PC-3 (cell line): ENCODE measurements at regions not wholly inside any gene's neighbourhood (a gene's known extent, or its start where the extent isn't known, plus 50 kb on each side); places are given as distances from the start of the nearest gene placed in this dataset.
A peak's percentile ranks its signal among the peaks of the same experiment; 100 is the strongest.

ENCODE experiments used
- ATAC-seq: fragments of 200-7000 bp; cut with Tn5 transposase; 2 replicates; pipeline ENCODE4 v1.9.1; 2020; ENCODE audit warnings: mild to moderate bottlenecking, moderate library complexity
- BruUV-seq: library from RNA; stranded (reverse); fragments of 400-500 nt; replicated peaks from 2 replicates; lab custom pipeline; 2021; lab: Mats Ljungman, UMichigan
- CTCF ChIA-PET: fragments of 300-600 bp; sonication (Branson Sonifier 250); formaldehyde crosslinking; loops from one replicate; lab custom pipeline; 2022; ENCODE audit warnings: antibody characterized with exemption; lab: Charles Lee
- POLR2A ChIA-PET: fragments of 300-600 bp; sonication (Branson Sonifier 250); formaldehyde crosslinking; loops from one replicate; lab custom pipeline; 2022; ENCODE audit warnings: antibody characterized with exemption; ENCODE audit not compliant: unreplicated experiment; lab: Charles Lee
- DNase-seq: peaks from one replicate; pipeline ENCODE4 v3.0.0-alpha.2; 2015
- H2AFZ ChIP-seq: fragments of 300-600 bp; sonication (generic); 2 replicates; pipeline ENCODE4 v1.6.0; 2016; ENCODE audit warnings: antibody characterized with exemption, low read length
- H3F3A ChIP-seq: fragments of 300-600 bp; sonication (generic); one replicate; pipeline ENCODE4 v1.6.0; 2017; ENCODE audit warnings: antibody characterized with exemption, low read length, control low read depth, mild to moderate bottlenecking; ENCODE audit not compliant: unreplicated experiment
- H3K27ac ChIP-seq: fragments of 300-600 bp; sonication (generic); 2 replicates; pipeline ENCODE4 v1.5.1; 2016; ENCODE audit warnings: mild to moderate bottlenecking, low read length
- H3K27me3 ChIP-seq: fragments of 300-600 bp; sonication (generic); 2 replicates; pipeline ENCODE4 v1.6.1; 2016; ENCODE audit warnings: low read length, mixed read lengths
- H3K36me3 ChIP-seq: fragments of 300-600 bp; sonication (generic); 2 replicates; pipeline ENCODE4 v1.6.1; 2016; ENCODE audit warnings: low read depth, mixed run types, low read length, mixed read lengths
- H3K4me1 ChIP-seq: fragments of 300-600 bp; sonication (generic); 2 replicates; pipeline ENCODE4 v1.5.1; 2016; ENCODE audit warnings: low read length; ENCODE audit not compliant: insufficient read depth
- H3K4me2 ChIP-seq: fragments of 300-600 bp; sonication (generic); 2 replicates; pipeline ENCODE4 v1.6.0; 2016; ENCODE audit warnings: low read length
- H3K4me3 ChIP-seq: fragments of 300-600 bp; sonication (generic); 2 replicates; pipeline ENCODE4 v1.5.1; 2016; ENCODE audit warnings: mild to moderate bottlenecking, low read length, mixed read lengths
- H3K79me2 ChIP-seq: fragments of 300-600 bp; sonication (generic); 2 replicates; pipeline ENCODE4 v1.6.1; 2017; ENCODE audit warnings: low read length, mixed read lengths
- H3K9ac ChIP-seq: fragments of 300-600 bp; sonication (generic); 2 replicates; pipeline ENCODE4 v1.6.0; 2016; ENCODE audit warnings: mild to moderate bottlenecking, low read length
- H3K9me2 ChIP-seq: fragments of 300-600 bp; sonication (generic); replicated peaks from 2 replicates; pipeline ENCODE4 v1.6.1; 2016; ENCODE audit warnings: mixed run types, low read length, mixed read lengths
- H3K9me3 ChIP-seq: fragments of 300-600 bp; sonication (generic); 2 replicates; pipeline ENCODE4 v1.6.1; 2016; ENCODE audit warnings: low read length, mixed read lengths
- H4K20me1 ChIP-seq: fragments of 300-600 bp; sonication (generic); 2 replicates; pipeline ENCODE4 v1.6.1; 2016; ENCODE audit warnings: low read length, mixed read lengths
- EZH2 ChIP-seq: fragments of 300-600 bp; sonication (generic); IDR thresholded peaks from one replicate; pipeline ENCODE4 v1.6.1; 2017; ENCODE audit warnings: antibody characterized with exemption, mild to moderate bottlenecking, low read length; ENCODE audit not compliant: unreplicated experiment
- EZH2phosphoT487 ChIP-seq: fragments of 300-600 bp; sonication (generic); IDR thresholded peaks from 2 replicates; pipeline ENCODE4 v1.6.1; 2018; ENCODE audit warnings: mild to moderate bottlenecking, antibody characterized with exemption, low read length, borderline replicate concordance
- intact Hi-C: fragments of 100-400 bp; cut with micrococcal nuclease; formaldehyde crosslinking; loops from 2 replicates; pipeline ENCODE4 v1.9.0; 2023
- TF ChIP-seq, protein P1 (sequence below): fragments of 300-600 bp; sonication (generic); conservative IDR thresholded peaks from 2 replicates; pipeline ENCODE4 v1.5.1; 2017; ENCODE audit warnings: antibody characterized with exemption, low read depth, mild to moderate bottlenecking, low read length

GRCh38 chr1:59165353-59165752 lies 131.5 kb upstream of the FGGY start:
- Histone ChIP-seq H3K79me2 (no peaks in the 10 kb centered on the region), H3F3A (no peaks in the 10 kb centered on the region), H3K9ac (no peak overlapping the region), H3K9me2 (no peaks in the 10 kb centered on the region), H3K9me3 (no peaks in the 10 kb centered on the region), H3K36me3 (no peaks in the 10 kb centered on the region), H3K27me3 (no peaks in the 10 kb centered on the region), H2AFZ (no peak overlapping the region), H3K4me2 (no peak overlapping the region), H3K27ac (no peak overlapping the region), H4K20me1 (no peaks in the 10 kb centered on the region), H3K4me3 (no peak overlapping the region), H3K4me1 (peaks cover 3% of the 10 kb centered on the region; the same call in 1 of the 2 replicates)
- BruUV-seq, result no TSS peak
- no peak for DNase-seq
- ChIA-PET POLR2A (interaction anchor here (0.6 kb wide), 1 partner anchor 768 kb away, joined by 3 read pairs; no protein-coding TSS in a partner anchor), CTCF (no interaction called here)
- no peak for ATAC-seq
- intact Hi-C loops, result no loop called here
- TF ChIP-seq EZH2 (no peak), EZH2phosphoT487 (no peak)
- TF ChIP-seq, protein P1, sequence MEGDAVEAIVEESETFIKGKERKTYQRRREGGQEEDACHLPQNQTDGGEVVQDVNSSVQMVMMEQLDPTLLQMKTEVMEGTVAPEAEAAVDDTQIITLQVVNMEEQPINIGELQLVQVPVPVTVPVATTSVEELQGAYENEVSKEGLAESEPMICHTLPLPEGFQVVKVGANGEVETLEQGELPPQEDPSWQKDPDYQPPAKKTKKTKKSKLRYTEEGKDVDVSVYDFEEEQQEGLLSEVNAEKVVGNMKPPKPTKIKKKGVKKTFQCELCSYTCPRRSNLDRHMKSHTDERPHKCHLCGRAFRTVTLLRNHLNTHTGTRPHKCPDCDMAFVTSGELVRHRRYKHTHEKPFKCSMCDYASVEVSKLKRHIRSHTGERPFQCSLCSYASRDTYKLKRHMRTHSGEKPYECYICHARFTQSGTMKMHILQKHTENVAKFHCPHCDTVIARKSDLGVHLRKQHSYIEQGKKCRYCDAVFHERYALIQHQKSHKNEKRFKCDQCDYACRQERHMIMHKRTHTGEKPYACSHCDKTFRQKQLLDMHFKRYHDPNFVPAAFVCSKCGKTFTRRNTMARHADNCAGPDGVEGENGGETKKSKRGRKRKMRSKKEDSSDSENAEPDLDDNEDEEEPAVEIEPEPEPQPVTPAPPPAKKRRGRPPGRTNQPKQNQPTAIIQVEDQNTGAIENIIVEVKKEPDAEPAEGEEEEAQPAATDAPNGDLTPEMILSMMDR, result no peak

- Histone ChIP-seq H3F3A (no peaks in the 10 kb centered on the region), H3K27me3 (no peaks in the 10 kb centered on the region), H3K79me2 (no peaks in the 10 kb centered on the region), H3K36me3 (no peaks in the 10 kb centered on the region), H4K20me1 (no peaks in the 10 kb centered on the region), H3K9me3 (no peaks in the 10 kb centered on the region), H3K9ac (no peak overlapping the region), H3K9me2 (no peaks in the 10 kb centered on the region), H2AFZ (no peak overlapping the region), H3K4me2 (no peak overlapping the region), H3K4me3 (no peak overlapping the region), H3K27ac (no peak overlapping the region), H3K4me1 (peaks cover 22% of the 10 kb centered on the region)
- BruUV-seq, result no TSS peak
- intact Hi-C loops, result no loop called here
- ATAC-seq, result no peak
- no peak for TF ChIP-seq EZH2
- no peak for TF ChIP-seq EZH2phosphoT487
- TF ChIP-seq, protein P1, result no peak
- POLR2A ChIA-PET, result no interaction called here
- CTCF ChIA-PET, result no interaction called here
- peak; percentile 28 for DNase-seq
These were observed 127.2 kb upstream of the FGGY start for GRCh38 chr1:59169703-59170102.

GRCh38 chr1:59170659-59171058 lies 126.2 kb upstream of the FGGY start:
- no peak overlapping the region for H3K4me3 ChIP-seq
- ATAC-seq, result no peak

More at GRCh38 chr1:59170659-59171058, 126.2 kb upstream of the FGGY start:
- H3K79me2 ChIP-seq, result no peaks in the 10 kb centered on the region
- intact Hi-C loops, result no loop called here
- no peak overlapping the region for H3K9ac ChIP-seq
- DNase-seq, result no peak
- no peak overlapping the region for H3K27ac ChIP-seq
- no peak overlapping the region for H3K4me2 ChIP-seq
- no peak overlapping the region for H2AFZ ChIP-seq
- H3F3A ChIP-seq, result no peaks in the 10 kb centered on the region
- no TSS peak for BruUV-seq
- H3K36me3 ChIP-seq, result no peaks in the 10 kb centered on the region
- TF ChIP-seq EZH2phosphoT487 (no peak), EZH2 (no peak)
- TF ChIP-seq, protein P1, result no peak
- H3K9me3 ChIP-seq, result no peaks in the 10 kb centered on the region
- H3K27me3 ChIP-seq, result no peaks in the 10 kb centered on the region
- ChIA-PET CTCF (no interaction called here), POLR2A (no interaction called here)
- H3K4me1 ChIP-seq, result peaks cover 22% of the 10 kb centered on the region
- H3K9me2 ChIP-seq, result no peaks in the 10 kb centered on the region
- H4K20me1 ChIP-seq, result no peaks in the 10 kb centered on the region
